GM12865 (cell line): ENCODE measurements at regions not wholly inside any gene's neighbourhood (a gene's known extent, or its start where the extent isn't known, plus 50 kb on each side); places are given as distances from the start of the nearest gene placed in this dataset.
A peak's percentile ranks its signal among the peaks of the same experiment; 100 is the strongest.
"Not testable (repeated sequence)": the region's sequence is repeated elsewhere in the genome, so short reads cannot be mapped to it uniquely, and the experiment has no call there.

ENCODE experiments used
- DNase-seq: peaks from one replicate; pipeline ENCODE4 v3.0.0; 2010; ENCODE audit warnings: low read depth
- H3K4me3 ChIP-seq: 2 replicates; pipeline ENCODE4 v1.5.1; 2011; ENCODE audit warnings: mild to moderate bottlenecking, low read depth, low read length, control low read depth
- CTCF ChIP-seq: IDR thresholded peaks from 2 replicates; pipeline ENCODE4 v1.5.1; 2011; ENCODE audit warnings: low read length, control low read depth, low read depth, inconsistent platforms; ENCODE audit not compliant: insufficient read depth; ENCODE audit errors: missing control alignments

GRCh38 chr18:9017167-9017904, 85.2 kb upstream of the NDUFV2 start:
- peak; percentile 82 for DNase-seq
- no peak for TF ChIP-seq CTCF
- peak overlapping the region; percentile 47 for H3K4me3 ChIP-seq

GRCh38 chr18:9017905-9018227, 84.6 kb upstream of the NDUFV2 start:
- no peak for DNase-seq
- TF ChIP-seq CTCF: no peak
- H3K4me3 ChIP-seq: peak overlapping the region; percentile 47

- DNase-seq: no peak
- no peak overlapping the region for H3K4me3 ChIP-seq
- TF ChIP-seq CTCF: no peak
These were observed 83.4 kb upstream of the NDUFV2 start for GRCh38 chr18:9019135-9019534.

GRCh38 chr18:9020221-9020620, 82.3 kb upstream of the NDUFV2 start:
- no peak overlapping the region for H3K4me3 ChIP-seq
- no peak for DNase-seq
- no peak for TF ChIP-seq CTCF

- TF ChIP-seq CTCF: no peak
- H3K4me3 ChIP-seq: no peak overlapping the region
- no peak for DNase-seq
These were observed 81.0 kb upstream of the NDUFV2 start for GRCh38 chr18:9021458-9021857.

GRCh38 chr18:9022397-9023155, 79.9 kb upstream of the NDUFV2 start:
- TF ChIP-seq CTCF: no peak
- no peak for DNase-seq
- H3K4me3 ChIP-seq: no peak overlapping the region

- not testable (repeated sequence) for H3K4me3 ChIP-seq, DNase-seq
These were observed 78.4 kb upstream of the NDUFV2 start for GRCh38 chr18:9024031-9024646.
